Astrocyte of the spinal cord (primary cell): ENCODE measurements at regions not wholly inside any gene's neighbourhood (a gene's known extent, or its start where the extent isn't known, plus 50 kb on each side); places are given as distances from the start of the nearest gene placed in this dataset.

ENCODE experiments used
- DNase-seq: peaks from one replicate; pipeline ENCODE4 v3.0.0; 2011; ENCODE audit warnings: low read depth, low spot score
- H3K4me3 ChIP-seq: 2 replicates; pipeline ENCODE4 v1.5.1; 2011; ENCODE audit warnings: low read depth, mild to moderate bottlenecking, low read length, moderate library complexity
- CTCF ChIP-seq: IDR thresholded peaks from 2 replicates; pipeline ENCODE4 v1.5.1; 2012; ENCODE audit warnings: low read depth, mild to moderate bottlenecking, low read length, inconsistent platforms
- in situ Hi-C: cut with HindIII; loops from 2 replicates; pipeline ENCODE4 v1.10.0; 2017; ENCODE audit warnings: low sequenced_read_pairs

GRCh38 chr7:149595541-149595940 is 97.9 kb upstream of the ZNF746 start:
- H3K4me3 ChIP-seq: no peak overlapping the region
- no peak for DNase-seq
- TF ChIP-seq CTCF: no peak
- in situ Hi-C loops: no loop called here

GRCh38 chr7:149595078-149595477 is 97.5 kb upstream of the ZNF746 start:
- TF ChIP-seq CTCF: no peak
- no peak for DNase-seq
- in situ Hi-C loops: no loop called here
- H3K4me3 ChIP-seq: no peak overlapping the region

GRCh38 chr7:149588930-149589329 is 91.3 kb upstream of the ZNF746 start:
- no peak overlapping the region for H3K4me3 ChIP-seq
- DNase-seq: no peak
- no peak for TF ChIP-seq CTCF
- in situ Hi-C loops: no loop called here

GRCh38 chr7:149586646-149587645 is 89.3 kb upstream of the ZNF746 start:
- no peak for TF ChIP-seq CTCF
- DNase-seq: no peak

GRCh38 chr7:149584530-149584929 is 86.9 kb upstream of the ZNF746 start:
- no peak for TF ChIP-seq CTCF
- H3K4me3 ChIP-seq: no peak overlapping the region
- no peak for DNase-seq
- in situ Hi-C loops: no loop called here

More at GRCh38 chr7:149586646-149587645, 89.3 kb upstream of the ZNF746 start:
- in situ Hi-C loops: no loop called here
- H3K4me3 ChIP-seq: no peak overlapping the region

GRCh38 chr7:149584009-149584408 is 86.4 kb upstream of the ZNF746 start:
- DNase-seq: no peak
- no peak for TF ChIP-seq CTCF
- H3K4me3 ChIP-seq: no peak overlapping the region
- in situ Hi-C loops: no loop called here
